ENCODE measurements at regions not wholly inside any gene's neighbourhood (a gene's known extent, or its start where the extent isn't known, plus 50 kb on each side); places are given as distances from the start of the nearest gene placed in this dataset.

- no peak overlapping the region for H3K56ac ChIP-seq (ENCODE audit: insufficient read length, low read depth, low read length)
- Mint-ChIP-seq H3K27me3 (ENCODE audit: low read depth) (peaks cover 8% of the 10 kb centered on the region), H3K4me3 (no peak overlapping the region), H3K27ac (no peak overlapping the region), H3K36me3 (ENCODE audit: insufficient read depth in 1 of 3, low read depth in 3 of 3) (peaks cover 29 to 40% (median 39%) of the 10 kb centered on the region in 3 experiments), H3K9me3 (peaks cover 91 to 97% of the 10 kb centered on the region in 2 experiments), H3K4me1 (no peaks in the 10 kb centered on the region)
- H3K23me2 ChIP-seq (ENCODE audit: insufficient read length, low read depth, low read length, poor library complexity, severe bottlenecking): no peaks in the 10 kb centered on the region
- no peak overlapping the region for H3K4ac ChIP-seq (ENCODE audit: low read depth, low read length)
- H2AK5ac ChIP-seq (ENCODE audit: insufficient read length, low read length): no peak overlapping the region
- H3K27ac ChIP-seq (ENCODE audit: insufficient read length, low read depth, low read length): no peak overlapping the region
- H3K79me2 ChIP-seq (ENCODE audit: insufficient read depth, low read length): no peaks in the 10 kb centered on the region
- no peak overlapping the region for H4K91ac ChIP-seq (ENCODE audit: insufficient read length, low read depth, low read length)
- no peak overlapping the region for H3K18ac ChIP-seq (ENCODE audit: insufficient read length, low read depth, low read length)
- H2AFZ ChIP-seq (ENCODE audit: low read length): no peak overlapping the region
- H2BK15ac ChIP-seq (ENCODE audit: low read depth, low read length): no peak overlapping the region
- H4K8ac ChIP-seq (replicated peaks; ENCODE audit: insufficient read length, low read depth, low read length): no peak overlapping the region
- H3K4me1 ChIP-seq (ENCODE audit: insufficient read depth, low read length): no peaks in the 10 kb centered on the region
- no peak overlapping the region for H2BK5ac ChIP-seq (ENCODE audit: insufficient read length, low read length)
- no peaks in the 10 kb centered on the region for H3K27me3 ChIP-seq (ENCODE audit: insufficient read depth, low read length)
- no peak overlapping the region for H2BK20ac ChIP-seq (ENCODE audit: low read depth, low read length, poor library complexity, severe bottlenecking)
- no peak overlapping the region for H3K23ac ChIP-seq (ENCODE audit: insufficient read length, low read depth, low read length)
- no peak overlapping the region for H2BK12ac ChIP-seq (ENCODE audit: insufficient read length, low read depth, low read length)
- no CpG with 5 or more reads among the region's 10 CpGs for WGBS (ENCODE audit: extremely low coverage, insufficient read length, low lambda C conversion rate)
- TF ChIP-seq, protein P1, sequence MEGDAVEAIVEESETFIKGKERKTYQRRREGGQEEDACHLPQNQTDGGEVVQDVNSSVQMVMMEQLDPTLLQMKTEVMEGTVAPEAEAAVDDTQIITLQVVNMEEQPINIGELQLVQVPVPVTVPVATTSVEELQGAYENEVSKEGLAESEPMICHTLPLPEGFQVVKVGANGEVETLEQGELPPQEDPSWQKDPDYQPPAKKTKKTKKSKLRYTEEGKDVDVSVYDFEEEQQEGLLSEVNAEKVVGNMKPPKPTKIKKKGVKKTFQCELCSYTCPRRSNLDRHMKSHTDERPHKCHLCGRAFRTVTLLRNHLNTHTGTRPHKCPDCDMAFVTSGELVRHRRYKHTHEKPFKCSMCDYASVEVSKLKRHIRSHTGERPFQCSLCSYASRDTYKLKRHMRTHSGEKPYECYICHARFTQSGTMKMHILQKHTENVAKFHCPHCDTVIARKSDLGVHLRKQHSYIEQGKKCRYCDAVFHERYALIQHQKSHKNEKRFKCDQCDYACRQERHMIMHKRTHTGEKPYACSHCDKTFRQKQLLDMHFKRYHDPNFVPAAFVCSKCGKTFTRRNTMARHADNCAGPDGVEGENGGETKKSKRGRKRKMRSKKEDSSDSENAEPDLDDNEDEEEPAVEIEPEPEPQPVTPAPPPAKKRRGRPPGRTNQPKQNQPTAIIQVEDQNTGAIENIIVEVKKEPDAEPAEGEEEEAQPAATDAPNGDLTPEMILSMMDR (conservative IDR thresholded peaks at IDR 0.05): no peak
- no peak overlapping the region for H2BK120ac ChIP-seq (ENCODE audit: low read depth, low read length, poor library complexity, severe bottlenecking)
- no peaks in the 10 kb centered on the region for H4K20me1 ChIP-seq (ENCODE audit: control insufficient read depth, insufficient read depth, insufficient read length)
- H3K4me2 ChIP-seq (ENCODE audit: insufficient read depth, insufficient read length, low read length): no peak overlapping the region
- H3K9me3 ChIP-seq (ENCODE audit: control insufficient read depth, low read depth, low read length): peaks cover 93% of the 10 kb centered on the region
- DNase-seq: no peak
- H4K5ac ChIP-seq (ENCODE audit: insufficient read length, low read depth, low read length): no peak overlapping the region
- no peaks in the 10 kb centered on the region for H3K79me1 ChIP-seq (ENCODE audit: insufficient read depth, low read depth, low read length, poor library complexity, severe bottlenecking)
- no peak overlapping the region for H3K14ac ChIP-seq (ENCODE audit: insufficient read depth, low read length)
- H3T11ph ChIP-seq (ENCODE audit: low read length): no peak overlapping the region
- H3K9ac ChIP-seq (ENCODE audit: extremely low read depth, insufficient read length, low read length): no peak overlapping the region
These were observed 770.4 kb upstream of the ALG10B start for GRCh38 chr12:37546206-37546605.

All from H9 (cell line).